NCI-H82 (cell line): ENCODE measurements at regions not wholly inside any gene's neighbourhood (a gene's known extent, or its start where the extent isn't known, plus 50 kb on each side); places are given as distances from the start of the nearest gene placed in this dataset.

Experiments used
- DNase-seq: peaks from one replicate; lab custom pipeline; 2025; lab: John Stamatoyannopoulos, UW

GRCh38 chr2:60603533-60604190 lies 50.2 kb upstream of the BCL11A start:
- no peak for DNase-seq

DNA sequence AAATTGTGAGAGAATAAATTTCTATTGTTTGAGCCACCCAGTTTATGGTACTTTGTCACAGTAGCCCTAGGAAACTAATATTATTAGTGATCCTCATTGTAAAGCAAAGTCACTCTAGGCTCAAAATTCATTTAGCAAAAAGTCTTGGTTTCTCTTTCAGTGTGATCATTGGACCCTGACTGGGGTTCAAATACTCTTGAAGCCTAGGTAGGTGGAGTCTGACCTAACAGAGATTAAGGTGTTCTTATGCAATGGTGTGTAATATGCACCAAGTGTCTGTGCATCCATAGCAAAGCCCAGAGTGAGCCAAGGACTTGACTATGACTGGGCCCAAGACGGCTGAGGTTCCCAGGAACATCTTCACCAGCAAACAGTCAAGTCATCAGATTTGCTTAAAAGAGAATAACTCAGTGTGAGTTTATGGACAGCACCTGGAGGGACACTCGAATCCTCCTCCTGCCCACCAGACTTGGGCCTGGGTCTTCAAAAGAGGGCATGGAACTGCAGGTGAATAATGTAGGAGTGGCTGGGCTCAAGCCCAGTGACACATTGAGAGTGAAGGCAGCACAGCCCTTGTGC lies 51.1 kb upstream of the BCL11A start:
- DNase-seq: no peak

DNA sequence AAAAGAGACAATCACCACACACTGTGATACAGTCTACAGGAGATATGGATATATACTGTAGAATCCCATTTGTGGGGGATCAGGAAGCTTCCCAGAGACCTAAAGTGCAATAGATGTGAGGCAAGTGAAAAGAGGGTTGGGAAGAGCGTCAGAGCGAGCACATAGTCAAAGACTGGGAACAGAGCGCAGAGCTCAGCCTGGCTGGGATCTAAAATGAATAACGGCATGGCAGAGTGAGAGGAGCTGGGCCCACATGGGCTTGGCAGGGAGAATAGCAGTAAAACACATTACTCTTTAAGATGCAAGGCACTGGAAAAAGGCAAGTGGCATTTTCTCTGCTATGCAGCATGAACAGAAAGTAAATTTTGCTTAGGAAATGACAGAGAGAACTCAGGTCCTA lies 52.4 kb upstream of the BCL11A start:
- DNase-seq: no peak

- DNase-seq: no peak
These were observed 55.2 kb upstream of the BCL11A start for GRCh38 chr2:60608679-60609078.

GRCh38 chr2:60612033-60612432 lies 58.6 kb upstream of the BCL11A start:
- DNase-seq: no peak

DNA sequence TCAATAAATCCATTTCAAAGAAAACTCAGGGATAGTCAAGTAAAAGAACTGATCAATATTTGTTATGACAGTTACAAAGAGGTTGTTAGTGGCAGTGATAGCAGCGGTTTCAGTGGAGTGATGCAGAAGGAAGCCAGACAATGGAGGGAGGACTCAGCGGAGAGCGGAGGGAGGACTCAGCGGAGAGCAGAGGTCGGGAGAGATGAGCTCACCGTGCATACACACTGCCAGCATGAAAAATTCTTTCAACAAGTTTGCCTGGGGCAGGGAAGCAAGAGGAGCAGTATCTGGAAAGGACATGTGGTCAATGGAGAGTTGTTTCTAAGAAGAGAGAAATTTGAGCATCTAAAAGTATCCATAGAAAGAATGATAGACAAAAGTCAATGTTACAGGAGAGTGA lies 60.9 kb upstream of the BCL11A start:
- DNase-seq: no peak

- no peak for DNase-seq
These were observed 68.4 kb upstream of the BCL11A start for GRCh38 chr2:60621688-60622429.

DNA sequence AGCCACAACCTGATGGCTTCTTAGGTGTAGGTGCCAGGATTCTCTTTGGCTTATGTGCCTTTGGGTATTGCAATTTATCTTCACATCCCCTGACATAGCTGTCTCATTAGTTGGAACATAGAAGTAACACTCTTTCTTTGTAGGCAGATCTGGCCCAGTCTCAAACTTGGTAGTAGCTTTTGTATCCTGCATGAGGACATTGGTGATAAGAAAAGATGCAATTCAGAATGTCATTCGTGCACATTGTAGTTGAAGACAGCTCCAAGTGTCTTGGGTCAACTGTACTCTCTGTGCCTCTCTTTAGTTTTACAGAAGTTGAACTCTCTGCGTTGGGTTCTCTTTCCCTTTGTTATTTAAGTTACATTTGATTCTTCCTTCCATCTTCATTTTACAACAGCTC lies 69.6 kb upstream of the BCL11A start:
- no peak for DNase-seq

GRCh38 chr2:60627412-60627811 lies 74.0 kb upstream of the BCL11A start:
- no peak for DNase-seq

- peak; percentile 8 for DNase-seq
These were observed 74.6 kb upstream of the BCL11A start for GRCh38 chr2:60628026-60628425.

- DNase-seq: no peak
These were observed 75.3 kb upstream of the BCL11A start for GRCh38 chr2:60628615-60629304.

DNA sequence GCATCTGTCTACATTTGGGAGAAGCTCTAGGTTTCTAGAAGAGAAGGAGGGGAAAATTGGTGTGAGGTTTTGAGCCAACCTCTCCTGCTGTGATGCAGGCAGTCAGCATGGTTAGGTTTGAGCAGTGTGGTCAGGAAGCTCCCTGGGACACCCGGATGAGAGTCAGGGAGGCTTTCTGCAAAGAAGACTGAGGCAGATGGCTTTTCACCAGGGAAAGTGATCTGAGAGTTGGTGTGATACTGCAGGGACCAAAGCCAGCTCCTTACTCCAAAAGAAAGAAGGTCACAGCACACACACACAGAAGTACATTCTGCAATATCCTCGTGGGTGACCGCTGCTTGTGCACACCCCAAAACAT lies 75.8 kb upstream of the BCL11A start:
- DNase-seq: no peak

GRCh38 chr2:60629801-60630385 lies 76.4 kb upstream of the BCL11A start:
- no peak for DNase-seq

GRCh38 chr2:60633615-60634014 lies 80.2 kb upstream of the BCL11A start:
- no peak for DNase-seq

GRCh38 chr2:60634438-60634837 lies 81.0 kb upstream of the BCL11A start:
- no peak for DNase-seq

GRCh38 chr2:60641811-60642788 lies 88.6 kb upstream of the BCL11A start:
- peak; percentile 88 for DNase-seq

GRCh38 chr2:60643747-60644146 lies 90.3 kb upstream of the BCL11A start:
- no peak for DNase-seq

- DNase-seq: peak; percentile 20
These were observed 91.5 kb upstream of the BCL11A start for GRCh38 chr2:60644951-60645350.

DNA sequence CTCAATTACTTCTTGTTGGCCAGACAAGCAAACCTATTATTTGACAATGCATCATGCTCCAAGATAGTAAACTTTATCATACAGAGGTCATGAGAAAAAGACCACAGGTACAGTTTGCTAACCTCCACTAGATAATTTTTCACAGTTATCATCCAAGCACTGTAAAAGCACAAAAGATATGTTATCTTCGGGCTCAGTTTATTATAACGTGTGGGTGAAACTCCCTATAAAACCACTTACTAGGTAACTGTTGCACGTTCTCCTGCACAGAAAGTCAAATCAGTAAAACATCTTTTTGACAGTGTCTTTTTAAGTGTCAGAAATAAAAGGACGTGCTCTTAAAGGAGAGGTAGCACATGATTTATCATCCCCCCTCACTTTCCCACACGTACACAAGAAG lies 94.7 kb upstream of the BCL11A start:
- no peak for DNase-seq

DNA sequence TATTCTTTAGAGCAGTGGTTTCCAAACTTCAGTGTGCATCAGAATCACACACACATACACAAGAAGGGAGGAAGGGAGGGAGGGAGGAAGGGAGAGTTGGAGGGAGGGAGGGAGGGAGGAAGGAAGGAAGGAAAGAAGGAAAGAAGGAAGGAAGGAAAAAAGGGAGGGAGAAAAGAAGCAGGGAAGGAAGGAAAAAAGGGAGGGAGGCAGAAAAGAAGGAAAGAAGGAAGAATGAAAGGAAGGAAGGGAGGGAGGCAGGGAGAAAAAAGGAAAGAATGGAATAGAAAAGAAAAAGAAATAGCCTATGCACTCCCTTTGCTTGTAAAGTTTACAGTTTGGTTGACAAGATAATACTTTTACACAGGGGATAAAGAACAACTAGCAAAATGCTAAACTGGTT lies 96.3 kb upstream of the BCL11A start:
- DNase-seq: no peak

DNA sequence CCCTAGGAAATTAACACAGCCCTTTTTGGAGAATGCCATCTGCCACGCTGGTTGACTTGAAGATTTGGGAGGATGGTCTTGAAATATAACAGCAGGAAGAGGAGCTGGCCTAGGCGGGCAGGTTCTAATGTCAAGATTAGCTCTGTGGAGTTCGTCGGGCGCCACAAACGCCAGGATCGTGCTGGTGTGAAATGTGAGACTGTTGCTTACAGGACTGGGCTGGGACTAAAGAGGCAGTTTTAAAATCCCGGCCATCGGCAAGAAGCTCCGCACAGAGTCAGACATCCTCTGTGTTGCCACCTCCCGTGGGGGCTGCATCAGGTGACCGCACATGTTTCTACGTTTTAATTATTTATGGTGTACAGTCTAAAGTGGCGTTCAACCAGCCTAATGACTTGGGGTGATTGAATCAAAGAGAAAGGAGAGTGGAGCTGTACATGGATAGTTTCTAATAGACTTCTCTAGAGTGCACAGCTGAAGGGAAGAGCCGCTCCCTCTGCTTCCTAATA lies 99.4 kb upstream of the BCL11A start:
- DNase-seq: peak; percentile 26
